C4-2B (cell line): ENCODE measurements at regions not wholly inside any gene's neighbourhood (a gene's known extent, or its start where the extent isn't known, plus 50 kb on each side); places are given as distances from the start of the nearest gene placed in this dataset.
"Not testable (repeated sequence)": the region's sequence is repeated elsewhere in the genome, so short reads cannot be mapped to it uniquely, and the experiment has no call there.

ENCODE experiments used
- H3K27ac ChIP-seq: fragments of 450-650 bp; 2 replicates; pipeline ENCODE4 v1.5.1; 2017
- ZFX ChIP-seq: fragments of 450-650 bp; IDR thresholded peaks from 2 replicates; pipeline ENCODE4 v1.6.1; 2017
- TF ChIP-seq, protein P1 (sequence below): fragments of 450-650 bp; conservative IDR thresholded peaks from 2 replicates; pipeline ENCODE4 v1.5.1; 2017; ENCODE audit warnings: mild to moderate bottlenecking

DNA sequence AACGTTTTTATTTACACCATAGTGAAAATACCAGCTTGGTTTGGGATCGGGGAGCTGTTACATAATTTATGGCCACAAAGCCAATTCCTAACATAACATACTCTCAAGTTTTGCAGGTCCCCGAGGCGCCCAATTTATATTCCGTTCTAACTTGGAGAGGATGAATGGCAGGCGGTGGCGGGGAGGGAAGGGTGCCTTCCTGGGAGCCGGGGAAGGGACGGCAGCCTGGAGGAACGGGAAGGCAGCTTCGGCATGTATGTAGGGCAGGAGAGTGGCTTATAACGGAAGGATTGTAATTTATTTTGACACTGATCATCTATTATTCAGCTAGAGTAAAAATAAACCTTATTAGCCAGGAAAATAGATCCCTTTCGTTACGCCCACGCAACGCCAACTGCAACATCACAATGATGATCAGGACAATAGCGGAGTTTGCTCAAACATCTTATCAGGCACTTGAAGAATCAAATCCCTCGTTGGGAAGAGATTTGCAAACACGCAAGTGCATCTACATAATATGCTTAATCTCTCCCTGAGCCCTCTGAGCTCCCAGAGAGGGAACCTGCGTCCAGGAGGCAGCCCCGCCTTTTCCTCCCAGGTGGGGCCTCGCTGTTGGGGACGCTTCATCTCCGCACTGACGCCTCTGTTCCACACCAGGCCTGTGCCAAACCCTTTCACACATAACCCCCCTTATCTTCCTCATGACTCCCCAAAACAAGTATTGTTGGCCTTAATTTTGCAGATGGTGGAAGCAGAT is 93.7 kb upstream of the C1orf174 start:
- H3K27ac ChIP-seq = no peak overlapping the region
- TF ChIP-seq, protein P1, sequence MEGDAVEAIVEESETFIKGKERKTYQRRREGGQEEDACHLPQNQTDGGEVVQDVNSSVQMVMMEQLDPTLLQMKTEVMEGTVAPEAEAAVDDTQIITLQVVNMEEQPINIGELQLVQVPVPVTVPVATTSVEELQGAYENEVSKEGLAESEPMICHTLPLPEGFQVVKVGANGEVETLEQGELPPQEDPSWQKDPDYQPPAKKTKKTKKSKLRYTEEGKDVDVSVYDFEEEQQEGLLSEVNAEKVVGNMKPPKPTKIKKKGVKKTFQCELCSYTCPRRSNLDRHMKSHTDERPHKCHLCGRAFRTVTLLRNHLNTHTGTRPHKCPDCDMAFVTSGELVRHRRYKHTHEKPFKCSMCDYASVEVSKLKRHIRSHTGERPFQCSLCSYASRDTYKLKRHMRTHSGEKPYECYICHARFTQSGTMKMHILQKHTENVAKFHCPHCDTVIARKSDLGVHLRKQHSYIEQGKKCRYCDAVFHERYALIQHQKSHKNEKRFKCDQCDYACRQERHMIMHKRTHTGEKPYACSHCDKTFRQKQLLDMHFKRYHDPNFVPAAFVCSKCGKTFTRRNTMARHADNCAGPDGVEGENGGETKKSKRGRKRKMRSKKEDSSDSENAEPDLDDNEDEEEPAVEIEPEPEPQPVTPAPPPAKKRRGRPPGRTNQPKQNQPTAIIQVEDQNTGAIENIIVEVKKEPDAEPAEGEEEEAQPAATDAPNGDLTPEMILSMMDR = no peak
- TF ChIP-seq ZFX = no peak

DNA sequence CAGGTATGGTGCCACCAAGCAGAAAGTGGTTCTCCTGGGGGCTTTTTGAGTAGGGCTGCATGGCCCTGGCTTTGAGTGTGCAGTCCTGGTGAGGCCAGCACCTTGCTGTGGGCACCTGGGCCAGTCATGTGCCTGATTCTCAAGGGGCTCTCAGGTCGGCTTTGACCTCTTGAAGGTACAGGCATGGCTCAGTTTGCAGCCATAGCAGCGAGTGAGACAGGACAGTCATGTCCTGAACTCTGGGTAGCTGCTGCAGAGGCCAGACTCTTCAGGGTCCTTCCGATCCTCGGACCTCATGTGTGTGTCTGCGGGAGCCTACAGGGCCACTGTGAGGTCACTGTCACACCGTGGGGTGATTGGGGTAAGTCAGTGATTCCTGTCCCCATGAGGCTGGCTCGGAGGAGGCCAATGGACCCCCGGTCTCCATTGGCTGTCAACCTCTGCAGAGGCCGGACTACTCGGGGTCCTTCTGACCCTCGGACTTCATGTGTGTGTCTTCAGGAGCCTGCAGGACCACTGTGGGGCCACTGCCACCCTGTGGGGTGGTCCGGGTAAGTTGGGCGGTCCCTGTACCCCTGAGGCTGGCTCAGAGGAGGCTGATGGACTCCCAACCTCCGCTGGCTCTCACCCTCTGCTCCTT is 95.2 kb upstream of the C1orf174 start:
- TF ChIP-seq, protein P1 = no peak
- TF ChIP-seq ZFX = no peak
- H3K27ac ChIP-seq = no peak overlapping the region

GRCh38 chr1:3996846-3997705 is 97.0 kb upstream of the C1orf174 start:
- TF ChIP-seq, protein P1 = no peak
- TF ChIP-seq ZFX = no peak
- H3K27ac ChIP-seq = no peak overlapping the region

DNA sequence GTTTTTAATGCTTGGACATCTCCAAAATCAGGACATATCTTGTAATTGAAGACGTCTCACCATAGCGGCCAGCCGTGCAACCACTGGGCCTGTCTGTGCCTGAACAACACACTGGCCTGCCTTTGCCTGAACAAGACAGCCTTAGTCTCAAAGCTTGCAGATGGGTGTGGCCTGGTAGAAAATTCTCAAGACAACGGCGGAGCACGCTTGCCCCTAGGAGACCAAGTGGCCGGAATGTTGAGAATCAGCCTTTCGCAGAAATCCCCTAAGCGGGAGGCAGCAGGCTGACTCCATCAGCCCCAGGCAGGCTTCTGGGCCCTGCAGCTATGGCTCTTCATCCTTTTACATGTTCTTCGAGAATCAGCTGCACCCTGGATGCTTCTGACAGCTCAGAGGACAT is 98.0 kb upstream of the C1orf174 start:
- no peak overlapping the region for H3K27ac ChIP-seq
- no peak for TF ChIP-seq ZFX
- TF ChIP-seq, protein P1 = no peak

DNA sequence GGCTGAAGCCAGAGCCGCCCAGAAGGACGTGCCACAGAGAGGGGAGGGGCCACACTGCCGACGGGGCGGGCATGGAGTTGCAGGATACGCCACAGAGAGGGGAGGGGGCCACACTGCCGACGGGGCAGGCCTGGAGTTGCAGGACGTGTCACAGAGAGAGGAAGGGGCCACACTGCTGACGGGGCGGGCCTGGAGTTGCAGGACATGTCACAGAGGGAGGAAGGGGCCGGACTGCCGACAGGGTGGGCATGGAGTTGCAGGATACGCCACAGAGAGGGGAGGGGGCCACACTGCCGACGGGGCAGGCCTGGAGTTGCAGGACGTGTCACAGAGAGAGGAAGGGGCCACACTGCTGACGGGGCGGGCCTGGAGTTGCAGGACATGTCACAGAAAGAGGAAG is 99.4 kb upstream of the C1orf174 start:
- not testable (repeated sequence) for H3K27ac ChIP-seq

DNA sequence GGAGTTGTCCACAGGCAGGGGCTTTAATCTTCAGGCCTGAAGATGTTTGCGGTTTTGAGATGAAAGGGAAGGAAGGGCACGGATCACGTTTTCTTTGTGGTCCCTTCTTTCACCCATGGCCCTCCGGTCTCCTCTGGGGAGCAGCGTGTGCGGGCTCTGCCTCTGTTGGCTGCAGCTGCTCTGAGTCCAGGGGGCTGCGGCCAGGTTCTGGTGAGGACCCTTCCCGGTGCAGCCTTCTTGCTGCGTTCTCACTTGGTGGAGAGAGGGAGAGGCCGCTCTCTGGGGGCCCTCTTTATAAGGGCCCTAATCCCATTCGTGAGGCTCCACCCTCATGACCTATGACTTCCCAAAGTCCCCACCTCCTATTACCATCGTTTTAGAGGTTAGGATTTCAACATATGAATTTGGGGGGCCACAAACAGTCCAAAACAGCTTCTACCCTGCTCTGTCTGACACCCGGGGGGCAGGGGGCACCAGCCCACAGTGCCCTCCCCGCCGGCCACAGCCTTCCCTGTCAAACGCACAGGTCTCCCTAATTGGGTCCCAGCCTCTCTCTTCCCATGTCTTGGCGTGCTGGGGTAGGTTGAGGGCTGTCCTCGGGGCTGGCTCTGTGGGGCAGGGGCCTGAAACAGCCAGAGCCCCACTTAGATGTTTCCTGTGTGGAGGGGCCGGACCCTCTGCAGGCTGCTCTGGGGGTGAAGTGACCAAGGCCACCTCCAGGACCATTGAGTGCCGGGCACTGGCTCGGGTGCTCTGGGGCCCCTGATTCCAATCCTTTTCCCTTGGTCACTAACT is 100.1 kb upstream of the C1orf174 start:
- TF ChIP-seq, protein P1 = no peak
- no peak for TF ChIP-seq ZFX

DNA sequence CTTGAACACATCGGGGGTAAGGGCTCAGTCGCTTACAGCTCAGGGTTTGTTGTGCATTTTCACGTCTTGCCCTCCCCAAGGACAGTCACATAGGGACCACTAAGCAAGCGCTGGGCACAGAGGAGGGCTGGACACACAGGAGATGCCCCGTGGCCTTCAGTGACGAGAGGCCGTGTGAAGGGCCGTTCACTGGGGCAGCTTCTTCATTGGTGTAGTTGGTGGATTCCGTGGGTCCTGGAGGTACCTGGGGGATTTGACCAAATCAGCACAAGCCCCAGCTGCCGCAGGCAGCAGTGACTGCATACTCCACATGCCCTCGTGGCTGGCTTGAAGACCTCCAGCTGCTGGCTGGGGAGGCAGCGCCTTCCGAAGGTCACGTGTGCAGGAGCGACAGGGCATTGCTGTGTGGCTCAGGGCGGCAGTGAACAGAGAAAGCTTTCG is 100.8 kb upstream of the C1orf174 start:
- H3K27ac ChIP-seq = no peak overlapping the region
- no peak for TF ChIP-seq ZFX
- TF ChIP-seq, protein P1 = no peak

More for the DNA sequence above, 100.1 kb upstream of the C1orf174 start:
- H3K27ac ChIP-seq = no peak overlapping the region
